Thymus (tissue), 11 donors: ENCODE measurements at regions not wholly inside any gene's neighbourhood (a gene's known extent, or its start where the extent isn't known, plus 50 kb on each side); places are given as distances from the start of the nearest gene placed in this dataset.

Experiments
- DNase-seq, 9 donors: peaks; one replicate each; pipeline ENCODE4 v3.0.0-alpha.2; 2013; ENCODE audit warnings: low spot score in 9 of 9, low read depth in 6 of 9, missing footprints in 1 of 9
- H3K27ac ChIP-seq, 2 donors: one replicate each; pipeline ENCODE4 v1.5.1; 2013; ENCODE audit warnings: control low read depth in 1 of 2, low read depth in 1 of 2, low read length in 1 of 2, mild to moderate bottlenecking in 1 of 2, moderate library complexity in 1 of 2
- H3K27me3 ChIP-seq, 2 donors: one replicate each; pipeline ENCODE4 v1.5.1; 2013; ENCODE audit warnings: low read length in 1 of 2; ENCODE audit not compliant: control insufficient read depth in 2 of 2, insufficient read depth in 1 of 2
- H3K36me3 ChIP-seq, 2 donors: one replicate each; pipeline ENCODE4 v1.5.1; 2013; ENCODE audit warnings: low read length in 1 of 2, mild to moderate bottlenecking in 1 of 2, moderate library complexity in 1 of 2; ENCODE audit not compliant: control insufficient read depth in 2 of 2, insufficient read depth in 2 of 2
- H3K4me1 ChIP-seq, 2 donors: one replicate each; pipeline ENCODE4 v1.5.1; 2013; ENCODE audit warnings: low read length in 2 of 2; ENCODE audit not compliant: control insufficient read depth in 2 of 2, insufficient read depth in 2 of 2
- H3K4me3 ChIP-seq, 2 donors: one replicate each; pipeline ENCODE4 v1.5.1; 2013; ENCODE audit warnings: low read length in 2 of 2, control low read depth in 1 of 2, mild to moderate bottlenecking in 1 of 2
- H3K9me3 ChIP-seq, 2 donors: one replicate each; pipeline ENCODE4 v1.5.1; 2013; ENCODE audit warnings: low read length in 1 of 2, mild to moderate bottlenecking in 1 of 2; ENCODE audit not compliant: control insufficient read depth in 2 of 2, insufficient read depth in 1 of 2
- WGBS: extraction: QIAGEN DNeasy Blood & Tissue Kit; methylation state at CpG from one replicate; pipeline ENCODE4 v1.1.7; 2013; 5-methylcytosine and 5-hydroxymethylcytosine counted together
- donor health status: healthy.

DNA sequence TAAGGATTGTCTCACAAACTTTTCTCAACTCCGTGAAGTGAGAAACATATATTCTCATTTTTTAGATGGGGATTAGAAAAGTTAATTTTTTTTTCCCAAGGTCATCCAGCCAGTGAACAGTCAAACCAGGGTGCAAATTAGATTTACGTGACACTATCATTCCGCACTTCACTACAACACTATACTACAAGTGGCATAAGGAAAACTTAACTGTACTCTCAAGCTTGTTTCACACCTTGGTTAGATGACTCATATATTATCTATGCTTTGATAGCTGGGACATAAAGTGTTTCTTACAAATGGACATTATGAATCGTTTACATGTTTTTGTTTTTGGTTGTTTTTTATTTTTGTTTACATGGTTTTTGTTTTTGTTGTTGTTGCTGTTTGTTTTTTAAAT, 525.7 kb downstream of the PPARGC1A start:
- Histone ChIP-seq H3K36me3 (no peaks in the 10 kb centered on the region), H3K27ac (no peak overlapping the region), H3K4me1 (no peaks in the 10 kb centered on the region), H3K9me3 (peaks cover 0 to 8% of the 10 kb centered on the region in 2 donors), H3K4me3 (no peak overlapping the region), H3K27me3 (no peaks in the 10 kb centered on the region)
- DNase-seq, result no peak
- WGBS, result 93% methylated on average over 4 of the region's 4 CpGs

DNA sequence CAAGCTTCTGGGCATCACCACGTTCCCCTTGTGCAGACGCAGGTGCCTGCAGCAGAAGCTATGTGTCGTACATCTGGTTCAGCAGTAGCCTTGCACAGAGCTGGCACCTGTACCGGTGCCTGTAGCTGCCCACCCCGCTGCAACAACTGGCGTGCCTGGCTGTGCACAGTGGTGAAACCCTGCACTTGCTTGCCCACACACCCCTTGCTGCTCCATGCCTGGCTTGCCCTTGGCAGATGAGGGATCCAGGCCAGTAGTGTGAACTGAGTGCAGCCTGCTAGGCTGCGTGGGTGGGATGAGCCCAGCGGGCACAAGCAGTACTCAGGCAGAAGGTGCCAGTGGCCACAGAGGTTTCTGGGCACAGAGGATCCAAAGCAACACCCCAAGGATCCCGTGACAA, 528.4 kb downstream of the PPARGC1A start:
- DNase-seq, result no peak
- H3K36me3 ChIP-seq, result no peaks in the 10 kb centered on the region
- H3K9me3 ChIP-seq, result peaks cover 0 to 8% of the 10 kb centered on the region in 2 donors
- 94% methylated on average over 9 of the region's 9 CpGs for WGBS
- no peak overlapping the region for H3K27ac ChIP-seq
- H3K4me3 ChIP-seq, result no peak overlapping the region
- H3K4me1 ChIP-seq, result no peaks in the 10 kb centered on the region
- H3K27me3 ChIP-seq, result no peaks in the 10 kb centered on the region

DNA sequence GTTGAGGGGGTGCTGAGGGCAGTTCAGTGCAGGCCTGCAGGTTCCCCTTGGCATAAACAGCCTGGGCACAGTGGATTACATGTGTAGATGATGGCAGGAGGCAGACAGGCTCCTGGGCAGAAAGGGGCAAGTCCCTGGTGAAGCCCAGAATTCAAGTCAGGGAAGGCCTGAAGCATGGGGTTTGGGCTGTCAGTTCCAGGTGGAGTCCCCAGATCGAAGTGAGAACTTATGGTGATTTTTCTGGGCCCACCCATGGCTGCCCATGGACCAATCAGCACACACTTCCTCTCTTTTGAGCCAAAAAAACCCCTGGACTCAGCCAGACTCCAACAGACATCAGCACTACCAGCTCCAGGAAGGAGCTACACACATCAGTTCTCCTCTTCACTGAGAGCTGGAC, 529.1 kb downstream of the PPARGC1A start:
- Histone ChIP-seq H3K4me3 (no peak overlapping the region), H3K36me3 (no peaks in the 10 kb centered on the region), H3K9me3 (peaks cover 0 to 8% of the 10 kb centered on the region in 2 donors), H3K4me1 (no peaks in the 10 kb centered on the region), H3K27me3 (no peaks in the 10 kb centered on the region), H3K27ac (no peak overlapping the region)
- no peak for DNase-seq
- 84% methylated on average over 1 of the region's 1 CpG for WGBS

DNA sequence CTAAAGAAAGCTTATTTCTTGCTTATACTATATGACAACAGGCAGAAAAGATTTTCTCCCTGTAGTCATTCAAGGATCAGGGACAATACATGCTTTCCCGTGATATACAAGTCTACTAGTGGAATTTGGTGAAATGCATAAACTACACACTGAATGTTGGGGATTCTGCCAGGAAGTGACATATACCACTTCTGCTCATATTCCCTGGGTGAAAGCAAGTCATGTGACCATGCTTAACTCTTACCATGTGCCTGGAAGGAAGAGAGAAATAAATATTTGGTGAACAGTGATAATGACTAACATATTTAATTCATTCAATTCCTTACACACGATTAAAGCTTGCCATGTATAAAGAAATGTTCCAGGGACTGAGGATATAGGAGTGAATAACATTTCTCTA, 534.6 kb downstream of the PPARGC1A start:
- Histone ChIP-seq H3K4me1 (no peaks in the 10 kb centered on the region), H3K9me3 (peaks cover 0 to 3% of the 10 kb centered on the region in 2 donors), H3K36me3 (no peaks in the 10 kb centered on the region), H3K27ac (no peak overlapping the region), H3K27me3 (no peaks in the 10 kb centered on the region), H3K4me3 (no peak overlapping the region)
- no peak for DNase-seq
- 94% methylated on average over 2 of the region's 2 CpGs for WGBS

DNA sequence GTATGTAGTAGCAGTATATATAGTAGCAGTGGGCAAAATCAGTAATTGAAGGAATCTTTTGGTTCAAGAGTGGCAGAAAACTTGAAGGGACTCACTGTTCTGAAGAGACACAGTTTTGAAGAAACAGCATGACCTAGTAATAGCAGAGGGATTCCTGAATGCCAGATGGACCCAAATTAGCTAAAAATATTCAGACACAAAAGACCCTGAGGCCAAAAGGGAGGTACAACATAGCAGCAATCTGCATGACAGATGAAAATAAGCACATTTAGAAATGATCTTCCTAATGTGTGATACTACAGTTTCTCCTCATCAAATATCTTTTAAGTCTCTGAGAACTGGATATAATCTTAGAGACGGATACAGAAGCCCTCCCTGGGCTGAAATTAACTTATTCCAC, 536.6 kb downstream of the PPARGC1A start:
- Histone ChIP-seq H3K4me1 (no peaks in the 10 kb centered on the region), H3K36me3 (no peaks in the 10 kb centered on the region), H3K27me3 (no peaks in the 10 kb centered on the region), H3K4me3 (no peak overlapping the region), H3K9me3 (no peaks in the 10 kb centered on the region), H3K27ac (no peak overlapping the region)
- 91% methylated on average over 1 of the region's 1 CpG for WGBS
- no peak for DNase-seq

DNA sequence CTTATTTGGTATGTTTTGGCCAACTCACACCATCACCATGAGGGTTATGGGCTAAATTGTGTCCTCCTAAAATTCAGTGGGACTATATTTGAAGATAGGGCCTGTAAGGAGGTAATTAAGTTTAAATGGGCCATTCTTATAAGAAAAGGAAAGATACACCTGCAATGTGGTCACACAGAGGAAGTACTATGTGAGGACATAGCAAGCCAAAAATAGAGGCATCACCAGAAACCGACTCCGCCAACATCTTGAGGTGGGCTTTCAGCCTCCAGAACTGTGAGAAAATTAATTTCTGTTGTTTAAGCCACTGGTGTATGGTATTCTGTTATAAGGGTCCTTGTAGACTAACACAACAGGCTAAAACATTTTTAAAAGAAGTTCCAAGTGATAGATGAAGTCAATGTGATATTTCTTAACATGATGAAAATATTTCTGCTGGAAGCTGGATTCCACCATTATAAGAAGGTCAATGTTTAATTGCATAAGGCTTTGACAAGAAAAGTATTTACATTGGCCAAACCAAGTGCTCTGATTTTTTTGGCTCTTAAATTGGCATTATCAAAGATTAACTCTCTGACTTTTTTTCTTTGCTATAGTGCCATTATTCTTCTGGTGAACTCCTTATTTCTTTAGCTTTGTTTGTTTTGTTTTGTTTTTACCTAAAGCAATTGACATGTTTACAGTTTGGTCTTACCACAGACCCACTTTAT, 540.9 kb downstream of the PPARGC1A start:
- no peaks in the 10 kb centered on the region for H3K27me3 ChIP-seq
- H3K4me3 ChIP-seq, result no peak overlapping the region
- H3K27ac ChIP-seq, result no peak overlapping the region
- WGBS, result 35% methylated on average over 2 of the region's 2 CpGs
- DNase-seq, result no peak
- no peaks in the 10 kb centered on the region for H3K4me1 ChIP-seq
- no peaks in the 10 kb centered on the region for H3K36me3 ChIP-seq
- no peaks in the 10 kb centered on the region for H3K9me3 ChIP-seq

DNA sequence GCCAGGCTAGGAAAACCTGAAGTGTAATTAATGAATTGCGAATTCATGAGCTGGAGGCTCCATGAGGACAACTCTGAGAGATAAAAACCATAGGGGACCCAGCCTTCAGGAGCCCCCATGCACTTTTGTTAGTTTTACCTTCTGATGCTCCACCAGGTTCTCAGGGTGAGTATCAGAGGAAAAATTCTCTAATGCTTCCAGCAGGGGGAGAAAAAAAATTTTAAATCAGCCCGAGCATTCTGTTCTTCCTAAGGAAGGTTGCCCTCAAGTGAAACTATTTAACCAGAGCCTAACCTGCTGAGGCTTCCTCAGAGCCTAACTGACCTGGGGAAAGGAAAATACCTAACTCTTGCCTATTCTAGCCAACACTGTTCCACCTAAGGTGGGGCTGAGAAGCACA, 552.6 kb downstream of the PPARGC1A start:
- no peak overlapping the region for H3K27ac ChIP-seq
- H3K27me3 ChIP-seq, result no peaks in the 10 kb centered on the region
- no peaks in the 10 kb centered on the region for H3K36me3 ChIP-seq
- H3K4me3 ChIP-seq, result no peak overlapping the region
- DNase-seq, result peak in 1 of 9 donors; percentile 1
- 82% methylated on average over 2 of the region's 2 CpGs for WGBS
- H3K4me1 ChIP-seq, result no peaks in the 10 kb centered on the region
- no peaks in the 10 kb centered on the region for H3K9me3 ChIP-seq

DNA sequence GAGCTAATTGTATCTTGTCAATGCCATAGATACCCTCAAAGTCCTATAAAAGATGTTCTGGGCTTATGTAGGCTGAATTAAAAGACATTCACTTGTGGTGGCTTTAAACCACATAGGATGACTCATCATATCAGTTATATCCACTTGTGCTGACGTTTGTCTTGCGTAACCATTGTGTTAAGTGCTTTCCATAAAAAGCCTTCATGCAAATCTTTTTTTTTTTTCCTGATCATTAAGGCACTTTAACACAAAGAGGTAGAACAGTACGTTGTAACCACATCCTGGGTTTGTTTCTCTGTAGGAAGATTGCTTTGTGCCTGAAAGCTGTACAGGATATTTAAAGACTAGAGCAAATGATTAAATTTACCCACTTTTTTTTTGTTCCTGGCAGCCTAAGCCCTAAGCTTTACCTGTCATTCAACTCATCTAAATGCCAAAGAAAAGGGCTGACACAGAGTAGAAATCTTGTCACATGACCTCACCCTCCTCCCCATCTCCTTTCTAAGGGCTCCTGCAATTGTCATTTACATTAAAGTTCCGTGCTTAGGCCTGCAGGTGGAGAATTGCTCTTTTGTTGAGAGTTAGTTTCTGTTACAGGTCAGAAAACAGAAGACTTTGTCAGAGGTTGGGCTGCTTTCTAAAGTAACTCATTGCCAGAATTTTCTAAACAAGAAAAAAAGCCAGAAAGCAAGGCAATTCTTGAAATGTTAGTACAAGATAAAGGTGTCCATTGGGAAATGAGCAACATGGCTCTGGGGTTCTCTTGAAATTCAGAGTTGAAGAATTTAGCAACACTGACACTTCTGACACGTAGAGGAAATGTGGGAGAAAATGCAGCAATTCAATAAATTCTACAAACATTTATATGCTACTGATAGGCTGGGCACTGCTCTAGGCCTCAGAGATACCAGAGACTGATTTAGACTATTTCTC, 555.6 kb downstream of the PPARGC1A start:
- DNase-seq, result peak; percentile 17 to 71 (median 45)
- Histone ChIP-seq H3K27ac (peak overlapping the region; percentile 22 to 62), H3K4me1 (no peaks in the 10 kb centered on the region), H3K9me3 (no peaks in the 10 kb centered on the region), H3K27me3 (no peaks in the 10 kb centered on the region), H3K4me3 (no peak overlapping the region), H3K36me3 (no peaks in the 10 kb centered on the region)
- 6% methylated on average over 5 of the region's 5 CpGs for WGBS

DNA sequence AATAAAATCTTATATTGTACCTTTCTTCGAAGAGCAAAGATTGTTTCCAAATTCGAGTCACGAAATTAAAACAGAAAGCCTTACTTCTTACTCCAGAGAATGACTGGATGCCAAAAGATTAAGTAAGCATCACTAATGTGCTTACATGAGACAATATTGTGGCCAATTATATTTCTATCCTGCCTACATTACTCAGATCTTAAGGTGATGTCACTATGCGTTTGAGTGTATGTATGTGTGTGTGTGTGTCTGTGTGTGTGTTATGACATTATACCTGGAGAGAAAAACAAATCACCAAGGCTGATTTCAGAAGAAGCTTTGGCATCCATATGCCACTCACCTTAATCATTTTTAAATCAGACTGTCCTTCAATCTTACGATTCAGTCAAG, 556.3 kb downstream of the PPARGC1A start:
- 79% methylated on average over 5 of the region's 5 CpGs for WGBS
- no peaks in the 10 kb centered on the region for H3K9me3 ChIP-seq
- no peaks in the 10 kb centered on the region for H3K36me3 ChIP-seq
- no peaks in the 10 kb centered on the region for H3K4me1 ChIP-seq
- H3K4me3 ChIP-seq, result no peak overlapping the region
- peak in 1 of 9 donors; percentile 7 for DNase-seq
- peak overlapping the region in 1 of 2 donors; percentile 22 for H3K27ac ChIP-seq
- no peaks in the 10 kb centered on the region for H3K27me3 ChIP-seq
